GM18499 (cell line): ENCODE measurements at regions not wholly inside any gene's neighbourhood (a gene's known extent, or its start where the extent isn't known, plus 50 kb on each side); places are given as distances from the start of the nearest gene placed in this dataset.
"Not testable (repeated sequence)": the region's sequence is repeated elsewhere in the genome, so short reads cannot be mapped to it uniquely, and the experiment has no call there.

ENCODE experiments used
- ATAC-seq: cut with Tn5 transposase; IDR thresholded peaks from one replicate; pipeline ENCODE4 v1.9.1; 2021; ENCODE audit warnings: moderate number of reproducible peaks; ENCODE audit not compliant: insufficient read depth, unreplicated experiment

- no peak for ATAC-seq
Observed at GRCh38 chr4:132334081-132334480, 815.0 kb upstream of the PCDH10 start.

- ATAC-seq: no peak
Observed at GRCh38 chr4:132344924-132345828, 803.9 kb upstream of the PCDH10 start.

GRCh38 chr4:132346016-132346415 is 803.1 kb upstream of the PCDH10 start:
- no peak for ATAC-seq

- not testable (repeated sequence) for ATAC-seq
Observed at GRCh38 chr4:132351606-132352005, 797.5 kb upstream of the PCDH10 start.

- ATAC-seq: no peak
Observed at GRCh38 chr4:132382243-132382642, 766.9 kb upstream of the PCDH10 start.

- no peak for ATAC-seq
Observed at GRCh38 chr4:132383571-132384199, 765.4 kb upstream of the PCDH10 start.

GRCh38 chr4:132384709-132385108 is 764.4 kb upstream of the PCDH10 start:
- ATAC-seq: no peak

- ATAC-seq: no peak
Observed at GRCh38 chr4:132386130-132386529, 763.0 kb upstream of the PCDH10 start.

GRCh38 chr4:132387060-132387459 is 762.0 kb upstream of the PCDH10 start:
- no peak for ATAC-seq

GRCh38 chr4:132395561-132395960 is 753.5 kb upstream of the PCDH10 start:
- ATAC-seq: no peak

GRCh38 chr4:132396636-132397035 is 752.5 kb upstream of the PCDH10 start:
- no peak for ATAC-seq

GRCh38 chr4:132417220-132417619 is 731.9 kb upstream of the PCDH10 start:
- no peak for ATAC-seq

GRCh38 chr4:132427125-132427524 is 722.0 kb upstream of the PCDH10 start:
- no peak for ATAC-seq

GRCh38 chr4:132437117-132437516 is 712.0 kb upstream of the PCDH10 start:
- ATAC-seq: no peak

GRCh38 chr4:132445386-132445785 is 703.7 kb upstream of the PCDH10 start:
- no peak for ATAC-seq

GRCh38 chr4:132457987-132458386 is 691.1 kb upstream of the PCDH10 start:
- ATAC-seq: not testable (repeated sequence)

- no peak for ATAC-seq
Observed at GRCh38 chr4:132479543-132479942, 669.6 kb upstream of the PCDH10 start.

GRCh38 chr4:132488555-132488954 is 660.5 kb upstream of the PCDH10 start:
- ATAC-seq: no peak

GRCh38 chr4:132493476-132493875 is 655.6 kb upstream of the PCDH10 start:
- no peak for ATAC-seq

GRCh38 chr4:132495267-132495812 is 653.8 kb upstream of the PCDH10 start:
- not testable (repeated sequence) for ATAC-seq

- no peak for ATAC-seq
Observed at GRCh38 chr4:132498215-132498614, 650.9 kb upstream of the PCDH10 start.
